Neural cell (in vitro differentiated cells): ENCODE measurements at regions not wholly inside any gene's neighbourhood (a gene's known extent, or its start where the extent isn't known, plus 50 kb on each side); places are given as distances from the start of the nearest gene placed in this dataset.

ENCODE experiments used
- H2AFZ ChIP-seq: fragments of 200-600, 300-800 bp; sonication (generic), shearing (Covaris generic); 2 replicates; pipeline ENCODE4 v1.6.0; 2014; ENCODE audit warnings: low read depth, mild to moderate bottlenecking, antibody characterized with exemption, low read length, moderate library complexity
- H3F3A ChIP-seq: fragments of 200-600 bp; shearing (Covaris generic); 2 replicates; pipeline ENCODE4 v1.6.1; 2016; ENCODE audit warnings: mild to moderate bottlenecking, moderate library complexity, mixed read lengths, antibody characterized with exemption, low read length; ENCODE audit not compliant: insufficient read depth, poor library complexity, severe bottlenecking
- H3K27ac ChIP-seq: fragments of 200-600, 300-800 bp; sonication (generic), shearing (Covaris generic); 2 replicates; pipeline ENCODE4 v1.5.1; 2014; ENCODE audit warnings: mild to moderate bottlenecking, low read length, moderate library complexity
- H3K27me3 ChIP-seq: fragments of 300-800, 200-600 bp; sonication (generic), shearing (Covaris generic); 2 replicates; pipeline ENCODE4 v1.6.0; 2014; ENCODE audit warnings: mild to moderate bottlenecking, low read depth, low read length, moderate library complexity; ENCODE audit not compliant: insufficient read depth
- H3K36me3 ChIP-seq: fragments of 300-800, 200-600 bp; sonication (generic), shearing (Covaris generic); 2 replicates; pipeline ENCODE4 v1.5.1; 2014; ENCODE audit warnings: mild to moderate bottlenecking, antibody characterized with exemption, low read length, moderate library complexity; ENCODE audit not compliant: insufficient read depth
- H3K4me2 ChIP-seq: fragments of 300-800, 200-600 bp; sonication (generic), shearing (Covaris generic); 2 replicates; pipeline ENCODE4 v1.6.0; 2014; ENCODE audit warnings: mild to moderate bottlenecking, low read length
- H3K4me3 ChIP-seq: fragments of 300-800, 200-600 bp; sonication (generic), shearing (Covaris generic); 2 replicates; pipeline ENCODE4 v1.5.1; 2014; ENCODE audit warnings: mild to moderate bottlenecking, low read length, moderate library complexity
- H3K79me2 ChIP-seq: fragments of 200-600 bp; shearing (Covaris generic); replicated peaks from 2 replicates; pipeline ENCODE4 v1.6.0; 2014; ENCODE audit warnings: mild to moderate bottlenecking, low read length, moderate library complexity; ENCODE audit not compliant: insufficient read depth
- H3K9ac ChIP-seq: fragments of 300-800, 200-600 bp; sonication (generic), shearing (Covaris generic); 2 replicates; pipeline ENCODE4 v1.6.1; 2016; ENCODE audit warnings: mild to moderate bottlenecking, low read length, mixed read lengths
- H3K9me2 ChIP-seq: fragments of 200-600 bp; shearing (Covaris generic); 2 replicates; pipeline ENCODE4 v1.6.1; 2016; ENCODE audit warnings: mild to moderate bottlenecking, low read length, mixed read lengths; ENCODE audit not compliant: insufficient read depth
- H3K9me3 ChIP-seq: fragments of 200-600, 300-800 bp; sonication (generic), shearing (Covaris generic); 2 replicates; pipeline ENCODE4 v1.6.1; 2016; ENCODE audit warnings: mild to moderate bottlenecking, mixed run types, low read length, moderate library complexity, mixed read lengths
- H4K20me1 ChIP-seq: fragments of 200-600 bp; shearing (Covaris generic); 2 replicates; pipeline ENCODE4 v1.6.1; 2016; ENCODE audit warnings: mild to moderate bottlenecking, mixed run types; ENCODE audit not compliant: insufficient read depth
- EP300 ChIP-seq: fragments of 450-650 bp; conservative IDR thresholded peaks from 2 replicates; pipeline ENCODE4 v1.6.1; 2014; ENCODE audit warnings: antibody characterized with exemption, mild to moderate bottlenecking, moderate library complexity; ENCODE audit not compliant: poor library complexity, severe bottlenecking
- EZH2 ChIP-seq: fragments of 200-600, 300-800 bp; shearing (Covaris generic), sonication (generic); IDR thresholded peaks from 2 replicates; pipeline ENCODE4 v1.6.1; 2014; ENCODE audit warnings: antibody characterized with exemption, low read length, borderline replicate concordance, mild to moderate bottlenecking; ENCODE audit not compliant: insufficient read depth, poor library complexity, severe bottlenecking
- MXI1 ChIP-seq: fragments of 450-650 bp; conservative IDR thresholded peaks from 2 replicates; pipeline ENCODE4 v1.6.1; 2014; ENCODE audit warnings: antibody characterized with exemption, mild to moderate bottlenecking; ENCODE audit not compliant: poor library complexity, severe bottlenecking
- POLR2AphosphoS5 ChIP-seq: IDR thresholded peaks from 2 replicates; pipeline ENCODE4 v1.6.1; 2012
- RAD21 ChIP-seq: fragments of 450-650 bp; conservative IDR thresholded peaks from 2 replicates; pipeline ENCODE4 v1.6.1; 2014; ENCODE audit warnings: antibody characterized with exemption, mild to moderate bottlenecking, moderate library complexity
- SMC3 ChIP-seq: fragments of 450-650 bp; conservative IDR thresholded peaks from 2 replicates; pipeline ENCODE4 v1.6.1; 2014; ENCODE audit warnings: antibody characterized with exemption, mild to moderate bottlenecking, moderate library complexity; ENCODE audit not compliant: poor library complexity
- TAF1 ChIP-seq: IDR thresholded peaks from 2 replicates; pipeline ENCODE4 v1.6.1; 2012; ENCODE audit warnings: low read depth
- TF ChIP-seq, protein P1 (sequence below): IDR thresholded peaks from 2 replicates; pipeline ENCODE4 v1.6.1; 2012; ENCODE audit warnings: borderline replicate concordance
- TF ChIP-seq, protein P2 (sequence below): fragments of 450-650 bp; IDR thresholded peaks from 2 replicates; pipeline ENCODE4 v1.5.1; 2014; ENCODE audit warnings: antibody characterized with exemption, mild to moderate bottlenecking, moderate library complexity; ENCODE audit not compliant: poor library complexity, severe bottlenecking

DNA sequence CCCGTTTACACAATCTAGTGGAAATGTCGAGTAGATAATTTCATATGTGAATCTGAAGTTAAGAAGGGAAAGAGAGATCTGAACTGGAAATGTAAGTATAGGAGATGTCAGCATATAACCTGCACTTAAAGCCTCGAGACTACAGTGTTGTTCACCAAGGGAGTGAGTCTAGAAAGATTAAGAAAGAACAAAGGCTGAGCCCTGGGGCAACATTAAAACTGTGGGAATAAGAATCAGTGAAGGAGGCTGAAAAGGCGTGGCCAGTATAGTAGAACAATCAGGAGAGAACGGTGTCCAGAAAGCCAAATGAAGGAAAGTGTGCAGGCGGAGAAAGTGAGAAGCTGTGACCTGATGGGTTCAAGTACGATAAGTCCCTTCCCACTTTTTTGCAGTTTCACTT is 118.8 kb upstream of the TENM3 start:
- no peaks in the 10 kb centered on the region for H3K36me3 ChIP-seq
- H3K4me2 ChIP-seq = no peak overlapping the region
- H3K79me2 ChIP-seq = no peaks in the 10 kb centered on the region
- no peaks in the 10 kb centered on the region for H3F3A ChIP-seq
- TF ChIP-seq MXI1 (no peak), SMC3 (no peak), TAF1 (no peak)
- TF ChIP-seq, protein P1, sequence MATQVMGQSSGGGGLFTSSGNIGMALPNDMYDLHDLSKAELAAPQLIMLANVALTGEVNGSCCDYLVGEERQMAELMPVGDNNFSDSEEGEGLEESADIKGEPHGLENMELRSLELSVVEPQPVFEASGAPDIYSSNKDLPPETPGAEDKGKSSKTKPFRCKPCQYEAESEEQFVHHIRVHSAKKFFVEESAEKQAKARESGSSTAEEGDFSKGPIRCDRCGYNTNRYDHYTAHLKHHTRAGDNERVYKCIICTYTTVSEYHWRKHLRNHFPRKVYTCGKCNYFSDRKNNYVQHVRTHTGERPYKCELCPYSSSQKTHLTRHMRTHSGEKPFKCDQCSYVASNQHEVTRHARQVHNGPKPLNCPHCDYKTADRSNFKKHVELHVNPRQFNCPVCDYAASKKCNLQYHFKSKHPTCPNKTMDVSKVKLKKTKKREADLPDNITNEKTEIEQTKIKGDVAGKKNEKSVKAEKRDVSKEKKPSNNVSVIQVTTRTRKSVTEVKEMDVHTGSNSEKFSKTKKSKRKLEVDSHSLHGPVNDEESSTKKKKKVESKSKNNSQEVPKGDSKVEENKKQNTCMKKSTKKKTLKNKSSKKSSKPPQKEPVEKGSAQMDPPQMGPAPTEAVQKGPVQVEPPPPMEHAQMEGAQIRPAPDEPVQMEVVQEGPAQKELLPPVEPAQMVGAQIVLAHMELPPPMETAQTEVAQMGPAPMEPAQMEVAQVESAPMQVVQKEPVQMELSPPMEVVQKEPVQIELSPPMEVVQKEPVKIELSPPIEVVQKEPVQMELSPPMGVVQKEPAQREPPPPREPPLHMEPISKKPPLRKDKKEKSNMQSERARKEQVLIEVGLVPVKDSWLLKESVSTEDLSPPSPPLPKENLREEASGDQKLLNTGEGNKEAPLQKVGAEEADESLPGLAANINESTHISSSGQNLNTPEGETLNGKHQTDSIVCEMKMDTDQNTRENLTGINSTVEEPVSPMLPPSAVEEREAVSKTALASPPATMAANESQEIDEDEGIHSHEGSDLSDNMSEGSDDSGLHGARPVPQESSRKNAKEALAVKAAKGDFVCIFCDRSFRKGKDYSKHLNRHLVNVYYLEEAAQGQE = no peak
- TF ChIP-seq, protein P2, sequence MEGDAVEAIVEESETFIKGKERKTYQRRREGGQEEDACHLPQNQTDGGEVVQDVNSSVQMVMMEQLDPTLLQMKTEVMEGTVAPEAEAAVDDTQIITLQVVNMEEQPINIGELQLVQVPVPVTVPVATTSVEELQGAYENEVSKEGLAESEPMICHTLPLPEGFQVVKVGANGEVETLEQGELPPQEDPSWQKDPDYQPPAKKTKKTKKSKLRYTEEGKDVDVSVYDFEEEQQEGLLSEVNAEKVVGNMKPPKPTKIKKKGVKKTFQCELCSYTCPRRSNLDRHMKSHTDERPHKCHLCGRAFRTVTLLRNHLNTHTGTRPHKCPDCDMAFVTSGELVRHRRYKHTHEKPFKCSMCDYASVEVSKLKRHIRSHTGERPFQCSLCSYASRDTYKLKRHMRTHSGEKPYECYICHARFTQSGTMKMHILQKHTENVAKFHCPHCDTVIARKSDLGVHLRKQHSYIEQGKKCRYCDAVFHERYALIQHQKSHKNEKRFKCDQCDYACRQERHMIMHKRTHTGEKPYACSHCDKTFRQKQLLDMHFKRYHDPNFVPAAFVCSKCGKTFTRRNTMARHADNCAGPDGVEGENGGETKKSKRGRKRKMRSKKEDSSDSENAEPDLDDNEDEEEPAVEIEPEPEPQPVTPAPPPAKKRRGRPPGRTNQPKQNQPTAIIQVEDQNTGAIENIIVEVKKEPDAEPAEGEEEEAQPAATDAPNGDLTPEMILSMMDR = no peak
- H4K20me1 ChIP-seq = no peaks in the 10 kb centered on the region
- H3K9ac ChIP-seq = no peak overlapping the region
- H3K27me3 ChIP-seq = no peaks in the 10 kb centered on the region
- H3K9me2 ChIP-seq = no peaks in the 10 kb centered on the region
- peaks cover 6% of the 10 kb centered on the region for H3K9me3 ChIP-seq
- no peak overlapping the region for H3K4me3 ChIP-seq
- no peak overlapping the region for H2AFZ ChIP-seq
- no peak overlapping the region for H3K27ac ChIP-seq

- Histone ChIP-seq H3K9ac (no peak overlapping the region), H3K4me3 (no peak overlapping the region), H3K27me3 (no peaks in the 10 kb centered on the region), H3K27ac (no peak overlapping the region), H3K9me2 (no peaks in the 10 kb centered on the region), H3K4me2 (no peak overlapping the region), H4K20me1 (no peaks in the 10 kb centered on the region), H3K9me3 (peaks cover 6% of the 10 kb centered on the region), H3K36me3 (no peaks in the 10 kb centered on the region), H3F3A (no peaks in the 10 kb centered on the region), H3K79me2 (no peaks in the 10 kb centered on the region), H2AFZ (no peak overlapping the region)
- TF ChIP-seq MXI1 (no peak), RAD21 (no peak), POLR2AphosphoS5 (no peak), EZH2 (no peak), TAF1 (no peak), EP300 (no peak), SMC3 (no peak)
- TF ChIP-seq, protein P1 = no peak
- TF ChIP-seq, protein P2 = no peak
These were observed 117.1 kb upstream of the TENM3 start for GRCh38 chr4:182126096-182126495.
